H9 (cell line): ENCODE measurements at regions not wholly inside any gene's neighbourhood (a gene's known extent, or its start where the extent isn't known, plus 50 kb on each side); places are given as distances from the start of the nearest gene placed in this dataset.

Source experiments
- DNase-seq: peaks from one replicate; pipeline ENCODE4 v3.0.0-alpha.2; 2017
- H2AFZ ChIP-seq: one replicate; pipeline ENCODE4 v1.6.1; 2013; ENCODE audit warnings: mild to moderate bottlenecking, low read length, control low read depth, moderate library complexity
- H2AK5ac ChIP-seq: 2 replicates; pipeline ENCODE4 v1.6.1; 2013; ENCODE audit warnings: low read length, control low read depth, mixed read lengths; ENCODE audit not compliant: insufficient read length
- H2BK120ac ChIP-seq: one replicate; pipeline ENCODE4 v1.6.1; 2013; ENCODE audit warnings: low read depth, mild to moderate bottlenecking, low read length, control low read depth, inconsistent platforms; ENCODE audit not compliant: poor library complexity, severe bottlenecking
- H2BK12ac ChIP-seq: 2 replicates; pipeline ENCODE4 v1.6.1; 2013; ENCODE audit warnings: low read length, control low read depth, mixed read lengths, low read depth; ENCODE audit not compliant: insufficient read length
- H2BK15ac ChIP-seq: 2 replicates; pipeline ENCODE4 v1.6.1; 2013; ENCODE audit warnings: low read depth, low read length, control low read depth
- H2BK20ac ChIP-seq: one replicate; pipeline ENCODE4 v1.6.1; 2013; ENCODE audit warnings: low read depth, mild to moderate bottlenecking, low read length, control low read depth, inconsistent platforms; ENCODE audit not compliant: poor library complexity, severe bottlenecking
- H2BK5ac ChIP-seq: 2 replicates; pipeline ENCODE4 v1.6.1; 2013; ENCODE audit warnings: low read length, control low read depth, mixed read lengths; ENCODE audit not compliant: insufficient read length
- H3K14ac ChIP-seq: 2 replicates; pipeline ENCODE4 v1.6.1; 2013; ENCODE audit warnings: low read length, control low read depth; ENCODE audit not compliant: insufficient read depth
- H3K18ac ChIP-seq: 2 replicates; pipeline ENCODE4 v1.6.1; 2013; ENCODE audit warnings: low read depth, mild to moderate bottlenecking, mixed read lengths, low read length, control low read depth; ENCODE audit not compliant: insufficient read length
- H3K23ac ChIP-seq: 2 replicates; pipeline ENCODE4 v1.6.1; 2013; ENCODE audit warnings: low read length, control low read depth, mixed read lengths, low read depth; ENCODE audit not compliant: insufficient read length
- H3K23me2 ChIP-seq: 2 replicates; pipeline ENCODE4 v1.6.1; 2013; ENCODE audit warnings: low read depth, mild to moderate bottlenecking, mixed read lengths, low read length, control low read depth; ENCODE audit not compliant: insufficient read length, poor library complexity, severe bottlenecking
- H3K27ac ChIP-seq: 2 replicates; pipeline ENCODE4 v1.5.1; 2013; ENCODE audit warnings: low read length, control low read depth, mixed read lengths, low read depth; ENCODE audit not compliant: insufficient read length
- H3K27me3 ChIP-seq: 2 replicates; pipeline ENCODE4 v1.6.1; 2013; ENCODE audit warnings: low read length, control low read depth, inconsistent platforms; ENCODE audit not compliant: insufficient read depth
- H3K4ac ChIP-seq: 2 replicates; pipeline ENCODE4 v1.6.1; 2013; ENCODE audit warnings: low read depth, mild to moderate bottlenecking, control low read depth, inconsistent platforms, low read length, moderate library complexity
- H3K4me1 ChIP-seq: 2 replicates; pipeline ENCODE4 v1.6.1; 2013; ENCODE audit warnings: low read length, control low read depth, inconsistent platforms; ENCODE audit not compliant: insufficient read depth
- H3K4me2 ChIP-seq: 2 replicates; pipeline ENCODE4 v1.6.1; 2013; ENCODE audit warnings: low read length, control low read depth, mixed read lengths; ENCODE audit not compliant: insufficient read length, insufficient read depth
- H3K56ac ChIP-seq: 2 replicates; pipeline ENCODE4 v1.6.1; 2013; ENCODE audit warnings: low read depth, mild to moderate bottlenecking, mixed read lengths, low read length, control low read depth; ENCODE audit not compliant: insufficient read length
- H3K79me1 ChIP-seq: 2 replicates; pipeline ENCODE4 v1.6.1; 2013; ENCODE audit warnings: low read depth, mild to moderate bottlenecking, moderate library complexity, low read length, control low read depth, inconsistent platforms; ENCODE audit not compliant: insufficient read depth, poor library complexity, severe bottlenecking
- H3K79me2 ChIP-seq: 2 replicates; pipeline ENCODE4 v1.6.1; 2013; ENCODE audit warnings: low read length, control low read depth, inconsistent platforms; ENCODE audit not compliant: insufficient read depth
- H3K9ac ChIP-seq: 2 replicates; pipeline ENCODE4 v1.6.1; 2013; ENCODE audit warnings: low read length, control low read depth, mixed read lengths; ENCODE audit not compliant: insufficient read length; ENCODE audit errors: extremely low read depth
- H3K9me3 ChIP-seq: one replicate; pipeline ENCODE4 v1.6.1; 2013; ENCODE audit warnings: low read depth, low read length, inconsistent platforms; ENCODE audit not compliant: control insufficient read depth
- H3T11ph ChIP-seq: one replicate; pipeline ENCODE4 v1.6.1; 2013; ENCODE audit warnings: mild to moderate bottlenecking, low read length, control low read depth, inconsistent platforms
- H4K20me1 ChIP-seq: one replicate; pipeline ENCODE4 v1.6.1; 2013; ENCODE audit not compliant: control insufficient read depth, insufficient read length, insufficient read depth
- H4K5ac ChIP-seq: 2 replicates; pipeline ENCODE4 v1.6.1; 2013; ENCODE audit warnings: low read depth, mild to moderate bottlenecking, mixed read lengths, low read length, control low read depth; ENCODE audit not compliant: insufficient read length
- H4K8ac ChIP-seq: replicated peaks from 2 replicates; pipeline ENCODE4 v1.6.1; 2013; ENCODE audit warnings: low read length, control low read depth, mixed read lengths, low read depth; ENCODE audit not compliant: insufficient read length
- H4K91ac ChIP-seq: 2 replicates; pipeline ENCODE4 v1.6.1; 2013; ENCODE audit warnings: low read depth, mild to moderate bottlenecking, moderate library complexity, mixed read lengths, low read length, control low read depth; ENCODE audit not compliant: insufficient read length
- H3K27ac Mint-ChIP-seq, 3 experiments: 2 replicates in 2 of 3; 3 replicates in 1 of 3; pipeline ENCODE4 v1.8.0; 2020 to 2021; ENCODE audit warnings: mixed read lengths in 3 of 3, mild to moderate bottlenecking in 1 of 3, moderate library complexity in 1 of 3
- H3K27me3 Mint-ChIP-seq: 2 replicates; pipeline ENCODE4 v1.8.0; 2021; ENCODE audit warnings: low read depth, mild to moderate bottlenecking, moderate library complexity, mixed read lengths
- H3K36me3 Mint-ChIP-seq, 3 experiments: 2 replicates in 2 of 3; 3 replicates in 1 of 3; pipeline ENCODE4 v1.8.0; 2020 to 2021; ENCODE audit warnings: low read depth in 3 of 3, mixed read lengths in 3 of 3; ENCODE audit not compliant: insufficient read depth in 1 of 3
- H3K4me1 Mint-ChIP-seq, 2 experiments: 2 replicates each; pipeline ENCODE4 v1.8.0; 2020; ENCODE audit warnings: mixed read lengths in 2 of 2
- H3K4me3 Mint-ChIP-seq, 2 experiments: 2 replicates in 1 of 2; 3 replicates in 1 of 2; pipeline ENCODE4 v1.8.0; 2020 to 2021; ENCODE audit warnings: mild to moderate bottlenecking in 2 of 2, mixed read lengths in 2 of 2, moderate library complexity in 1 of 2
- H3K9me3 Mint-ChIP-seq, 2 experiments: 2 replicates in 1 of 2; 3 replicates in 1 of 2; pipeline ENCODE4 v1.8.0; 2020; ENCODE audit warnings: mild to moderate bottlenecking in 2 of 2, mixed read lengths in 2 of 2, moderate library complexity in 1 of 2
- CTCF ChIP-seq: fragments of 200-600 bp; sonication (generic); conservative IDR thresholded peaks from 3 replicates; pipeline ENCODE4 v1.8.0; 2021; ENCODE audit warnings: antibody characterized with exemption, mild to moderate bottlenecking
- WGBS: extraction: QIAGEN DNeasy Blood & Tissue Kit; methylation state at CpG from one replicate; pipeline ENCODE4 v1.1.7; 2013; ENCODE audit warnings: missing lambda C conversion rate, low lambda C conversion rate, mixed read lengths; ENCODE audit not compliant: insufficient read length; ENCODE audit errors: extremely low coverage; 5-methylcytosine and 5-hydroxymethylcytosine counted together

GRCh38 chr21:16358784-16359183, 629.0 kb downstream of the USP25 start:
- Mint-ChIP-seq H3K36me3 (no peaks in the 10 kb centered on the region; a peak in 2 of 7 replicates), H3K27me3 (no peaks in the 10 kb centered on the region), H3K9me3 (peaks cover 6 to 7% of the 10 kb centered on the region in 2 experiments), H3K27ac (no peak overlapping the region), H3K4me3 (no peak overlapping the region), H3K4me1 (no peaks in the 10 kb centered on the region)
- Histone ChIP-seq H2BK12ac (no peak overlapping the region), H3K4me1 (no peaks in the 10 kb centered on the region), H2AK5ac (no peak overlapping the region), H3K79me1 (no peaks in the 10 kb centered on the region), H3K4me2 (no peak overlapping the region), H4K20me1 (no peaks in the 10 kb centered on the region), H3K9me3 (no peaks in the 10 kb centered on the region), H3K23me2 (no peaks in the 10 kb centered on the region), H3K14ac (no peak overlapping the region), H2BK5ac (no peak overlapping the region), H2BK15ac (no peak overlapping the region), H3K9ac (no peak overlapping the region), H4K5ac (no peak overlapping the region), H3T11ph (no peak overlapping the region), H4K91ac (no peak overlapping the region), H3K79me2 (no peaks in the 10 kb centered on the region), H3K27me3 (no peaks in the 10 kb centered on the region), H2AFZ (no peak overlapping the region), H3K56ac (no peak overlapping the region), H3K4ac (no peak overlapping the region), H3K18ac (no peak overlapping the region), H2BK120ac (no peak overlapping the region), H3K23ac (no peak overlapping the region), H3K27ac (no peak overlapping the region), H2BK20ac (no peak overlapping the region), H4K8ac (no peak overlapping the region)
- no CpG with 5 or more reads among the region's 2 CpGs for WGBS
- no peak for TF ChIP-seq CTCF
- DNase-seq: no peak
